ENCODE measurements at regions not wholly inside any gene's neighbourhood (a gene's known extent, or its start where the extent isn't known, plus 50 kb on each side); places are given as distances from the start of the nearest gene placed in this dataset.

GRCh38 chr2:121096611-121097010 is 188.4 kb downstream of the TFCP2L1 start:
- Mint-ChIP-seq H3K27me3 (peaks cover 0 to 8% of the 10 kb centered on the region in 2 donors), H3K4me1 (ENCODE audit: low read depth in 2 of 2) (no peaks in the 10 kb centered on the region), H3K36me3 (no peaks in the 10 kb centered on the region), H3K27ac (no peak overlapping the region), H3K4me3 (no peak overlapping the region), H3K9me3 (no peaks in the 10 kb centered on the region)
- ATAC-seq: no peak
- no peak for DNase-seq (ENCODE audit: low spot score)

DNA sequence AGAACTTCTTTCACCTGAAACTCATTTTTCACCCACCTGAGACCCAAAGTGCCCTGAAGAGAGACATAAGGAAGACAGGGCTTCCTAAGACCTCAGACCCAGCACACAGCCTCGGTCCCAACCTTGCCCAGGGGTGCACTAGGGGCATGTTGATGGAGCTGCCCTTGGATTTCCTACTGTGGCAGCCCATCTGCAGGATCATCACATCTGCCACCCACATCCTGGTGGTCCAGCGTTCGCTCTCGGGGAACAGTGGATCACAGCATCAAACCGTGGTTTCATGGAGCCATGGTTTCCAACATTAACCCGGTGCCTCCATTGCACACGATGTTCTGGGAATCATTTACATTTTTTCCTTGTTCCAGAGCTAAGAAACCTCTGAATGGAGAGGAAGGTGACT is 186.4 kb downstream of the TFCP2L1 start:
- DNase-seq (ENCODE audit: low spot score) (no peak), ATAC-seq (no peak)
- no peaks in the 10 kb centered on the region for H3K36me3 Mint-ChIP-seq
- H3K27me3 Mint-ChIP-seq: peaks cover 0 to 7% of the 10 kb centered on the region in 2 donors
- no peaks in the 10 kb centered on the region for H3K4me1 Mint-ChIP-seq (ENCODE audit: low read depth in 2 of 2)
- no peak overlapping the region for H3K27ac Mint-ChIP-seq
- H3K9me3 Mint-ChIP-seq: no peaks in the 10 kb centered on the region
- no peak overlapping the region for H3K4me3 Mint-ChIP-seq

GRCh38 chr2:121099329-121100290 is 185.4 kb downstream of the TFCP2L1 start:
- Mint-ChIP-seq H3K9me3 (no peaks in the 10 kb centered on the region), H3K36me3 (no peaks in the 10 kb centered on the region), H3K4me1 (ENCODE audit: low read depth in 2 of 2) (no peaks in the 10 kb centered on the region), H3K4me3 (no peak overlapping the region), H3K27me3 (peaks cover 0 to 7% of the 10 kb centered on the region in 2 donors), H3K27ac (no peak overlapping the region)
- ATAC-seq: no peak
- DNase-seq (ENCODE audit: low spot score): no peak

- H3K27ac Mint-ChIP-seq: no peak overlapping the region
- ATAC-seq: no peak
These were observed 183.8 kb downstream of the TFCP2L1 start for GRCh38 chr2:121101093-121101715.

GRCh38 chr2:121102941-121103340 is 182.1 kb downstream of the TFCP2L1 start:
- no peaks in the 10 kb centered on the region for H3K36me3 Mint-ChIP-seq
- no peak overlapping the region for H3K4me3 Mint-ChIP-seq
- no peaks in the 10 kb centered on the region for H3K9me3 Mint-ChIP-seq
- peaks cover 0 to 3% of the 10 kb centered on the region in 2 donors for H3K27me3 Mint-ChIP-seq
- ATAC-seq: no peak
- H3K27ac Mint-ChIP-seq: no peak overlapping the region
- no peaks in the 10 kb centered on the region for H3K4me1 Mint-ChIP-seq (ENCODE audit: low read depth in 2 of 2)
- DNase-seq (ENCODE audit: low spot score): no peak

More at GRCh38 chr2:121101093-121101715, 183.8 kb downstream of the TFCP2L1 start:
- Mint-ChIP-seq H3K9me3 (no peaks in the 10 kb centered on the region), H3K4me1 (ENCODE audit: low read depth in 2 of 2) (no peaks in the 10 kb centered on the region), H3K4me3 (no peak overlapping the region), H3K36me3 (no peaks in the 10 kb centered on the region), H3K27me3 (peaks cover 0 to 3% of the 10 kb centered on the region in 2 donors)
- DNase-seq (ENCODE audit: low spot score): no peak

DNA sequence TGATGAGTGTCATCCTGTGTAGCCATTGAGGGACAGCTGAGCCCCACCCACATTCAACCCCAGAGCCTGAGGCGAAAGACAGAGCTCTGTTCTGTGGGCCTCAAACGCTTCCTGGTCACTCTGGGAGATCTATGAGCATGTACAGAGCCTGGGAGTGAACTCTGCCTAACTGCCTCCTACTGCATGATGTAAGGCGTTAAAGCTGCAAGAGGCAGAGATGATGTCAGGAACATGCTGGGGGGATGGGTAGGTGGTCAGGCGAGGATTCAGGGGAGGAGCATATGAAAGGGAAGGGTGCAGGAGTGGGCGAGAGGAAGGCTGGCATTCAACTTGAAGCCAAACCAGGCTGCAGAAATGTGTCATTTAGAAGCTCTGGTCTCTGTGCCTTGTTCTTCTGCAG is 181.0 kb downstream of the TFCP2L1 start:
- Mint-ChIP-seq H3K4me3 (no peak overlapping the region), H3K4me1 (ENCODE audit: low read depth in 2 of 2) (no peaks in the 10 kb centered on the region), H3K27ac (no peak overlapping the region), H3K36me3 (no peaks in the 10 kb centered on the region), H3K27me3 (peaks cover 0 to 3% of the 10 kb centered on the region in 2 donors), H3K9me3 (no peaks in the 10 kb centered on the region)
- ATAC-seq (no peak), DNase-seq (ENCODE audit: low spot score) (no peak)

GRCh38 chr2:121104721-121105141 is 180.3 kb downstream of the TFCP2L1 start:
- no peak for ATAC-seq
- Mint-ChIP-seq H3K9me3 (no peaks in the 10 kb centered on the region), H3K36me3 (no peaks in the 10 kb centered on the region), H3K27me3 (peaks cover 0 to 3% of the 10 kb centered on the region in 2 donors), H3K4me3 (no peak overlapping the region), H3K4me1 (ENCODE audit: low read depth in 2 of 2) (no peaks in the 10 kb centered on the region), H3K27ac (no peak overlapping the region)
- no peak for DNase-seq (ENCODE audit: low spot score)

- H3K9me3 Mint-ChIP-seq: no peaks in the 10 kb centered on the region
- no peak for DNase-seq (ENCODE audit: low spot score)
- H3K4me3 Mint-ChIP-seq: no peak overlapping the region
- ATAC-seq: no peak
- H3K4me1 Mint-ChIP-seq (ENCODE audit: low read depth in 2 of 2): no peaks in the 10 kb centered on the region
- peaks cover 5 to 19% of the 10 kb centered on the region in 2 donors for H3K27me3 Mint-ChIP-seq
- H3K36me3 Mint-ChIP-seq: no peaks in the 10 kb centered on the region
- no peak overlapping the region for H3K27ac Mint-ChIP-seq
These were observed 174.1 kb downstream of the TFCP2L1 start for GRCh38 chr2:121110924-121111323.

- no peak overlapping the region for H3K27ac Mint-ChIP-seq
- peaks cover 0 to 2% of the 10 kb centered on the region in 2 donors for H3K27me3 Mint-ChIP-seq
- no peaks in the 10 kb centered on the region for H3K9me3 Mint-ChIP-seq
- ATAC-seq: peak in 1 of 2 donors; percentile 2
- DNase-seq (ENCODE audit: low spot score): no peak
- H3K4me1 Mint-ChIP-seq (ENCODE audit: low read depth in 2 of 2): no peaks in the 10 kb centered on the region
- no peaks in the 10 kb centered on the region for H3K36me3 Mint-ChIP-seq
- no peak overlapping the region for H3K4me3 Mint-ChIP-seq
These were observed 166.1 kb downstream of the TFCP2L1 start for GRCh38 chr2:121118951-121119350.

DNA sequence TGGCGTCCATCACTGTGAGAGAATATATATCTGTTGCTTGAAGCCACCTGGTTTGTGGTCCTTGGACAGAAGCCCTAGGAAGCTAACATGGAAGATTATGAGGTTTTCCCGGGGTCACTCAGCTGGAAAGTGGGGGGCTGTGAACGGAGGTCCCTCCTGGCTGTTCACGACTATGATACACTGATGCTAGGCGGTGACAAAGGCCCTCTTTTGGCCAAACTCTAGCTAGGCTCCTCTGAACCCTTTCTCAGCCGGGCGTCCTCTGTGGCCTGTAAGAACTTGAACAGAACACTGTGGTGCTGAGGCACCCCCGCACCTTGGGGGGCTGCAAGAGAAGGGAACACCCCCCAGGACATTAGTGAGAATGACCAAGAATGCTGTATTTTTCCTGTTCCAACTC is 164.6 kb downstream of the TFCP2L1 start:
- ATAC-seq: no peak

DNA sequence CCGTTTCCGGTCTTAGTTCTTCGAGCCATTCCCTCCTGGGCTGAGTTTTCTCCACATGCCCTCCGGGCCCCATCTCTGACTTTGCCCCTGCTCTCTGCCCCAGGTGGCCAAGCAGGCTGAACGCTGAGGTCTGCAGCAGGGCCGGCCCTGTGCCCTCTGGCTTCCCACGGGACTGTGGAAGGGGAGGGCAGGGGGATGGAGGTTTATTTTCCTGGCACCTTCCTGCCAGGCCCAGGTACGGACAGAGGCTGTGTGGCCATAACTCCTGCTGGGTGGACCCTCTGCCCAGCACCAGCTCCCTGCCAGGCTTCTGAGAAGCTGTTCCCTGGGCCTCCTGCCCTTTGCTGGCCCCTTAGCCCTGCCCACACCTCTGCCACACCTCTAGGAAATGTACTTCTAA is 164.0 kb downstream of the TFCP2L1 start:
- Mint-ChIP-seq H3K4me3 (no peak overlapping the region), H3K9me3 (no peaks in the 10 kb centered on the region), H3K27me3 (peaks cover 0 to 2% of the 10 kb centered on the region in 2 donors), H3K4me1 (ENCODE audit: low read depth in 2 of 2) (no peaks in the 10 kb centered on the region), H3K27ac (no peak overlapping the region), H3K36me3 (no peaks in the 10 kb centered on the region)
- no peak for DNase-seq (ENCODE audit: low spot score)
- no peak for ATAC-seq

More for the DNA sequence above, 164.6 kb downstream of the TFCP2L1 start:
- H3K9me3 Mint-ChIP-seq: no peaks in the 10 kb centered on the region
- H3K27me3 Mint-ChIP-seq: peaks cover 0 to 2% of the 10 kb centered on the region in 2 donors
- no peaks in the 10 kb centered on the region for H3K36me3 Mint-ChIP-seq
- H3K4me3 Mint-ChIP-seq: no peak overlapping the region
- no peak overlapping the region for H3K27ac Mint-ChIP-seq
- DNase-seq (ENCODE audit: low spot score): no peak
- no peaks in the 10 kb centered on the region for H3K4me1 Mint-ChIP-seq (ENCODE audit: low read depth in 2 of 2)

- Mint-ChIP-seq H3K27ac (no peak overlapping the region), H3K36me3 (no peaks in the 10 kb centered on the region), H3K4me3 (no peak overlapping the region), H3K4me1 (ENCODE audit: low read depth in 2 of 2) (no peaks in the 10 kb centered on the region), H3K27me3 (peaks cover 0 to 2% of the 10 kb centered on the region in 2 donors), H3K9me3 (no peaks in the 10 kb centered on the region)
- no peak for ATAC-seq
- no peak for DNase-seq (ENCODE audit: low spot score)
These were observed 163.3 kb downstream of the TFCP2L1 start for GRCh38 chr2:121121661-121122060.

GRCh38 chr2:121123268-121123667 is 161.7 kb downstream of the TFCP2L1 start:
- H3K36me3 Mint-ChIP-seq: no peaks in the 10 kb centered on the region
- no peak for DNase-seq (ENCODE audit: low spot score)
- H3K4me3 Mint-ChIP-seq: no peak overlapping the region
- no peaks in the 10 kb centered on the region for H3K9me3 Mint-ChIP-seq
- peaks cover 0 to 2% of the 10 kb centered on the region in 2 donors for H3K27me3 Mint-ChIP-seq
- no peak for ATAC-seq
- no peak overlapping the region for H3K27ac Mint-ChIP-seq
- no peaks in the 10 kb centered on the region for H3K4me1 Mint-ChIP-seq (ENCODE audit: low read depth in 2 of 2)

- H3K27ac Mint-ChIP-seq: no peak overlapping the region
- H3K9me3 Mint-ChIP-seq: no peaks in the 10 kb centered on the region
- no peak overlapping the region for H3K4me3 Mint-ChIP-seq
- ATAC-seq: peak; percentile 14 to 20
- H3K36me3 Mint-ChIP-seq: no peaks in the 10 kb centered on the region
- H3K27me3 Mint-ChIP-seq: peaks cover 0 to 2% of the 10 kb centered on the region in 2 donors
- no peak for DNase-seq (ENCODE audit: low spot score)
- no peaks in the 10 kb centered on the region for H3K4me1 Mint-ChIP-seq (ENCODE audit: low read depth in 2 of 2)
These were observed 160.7 kb downstream of the TFCP2L1 start for GRCh38 chr2:121124330-121124729.
